CD4-positive, alpha-beta T cell (primary cell): ENCODE measurements at regions not wholly inside any gene's neighbourhood (a gene's known extent, or its start where the extent isn't known, plus 50 kb on each side); places are given as distances from the start of the nearest gene placed in this dataset.

Experiments used
- ATAC-seq: fragments of 200-7000 bp; cut with Tn5 transposase; one replicate; pipeline ENCODE4 v1.10.0; 2022; ENCODE audit warnings: mild to moderate bottlenecking; ENCODE audit not compliant: poor library complexity
- CTCF ChIA-PET: fragments of 350-600 bp; sonication (Branson Sonifier 250); formaldehyde crosslinking; loops from one replicate; lab custom pipeline; 2021; ENCODE audit warnings: antibody characterized with exemption, inconsistent platforms; lab: Charles Lee
- POLR2A ChIA-PET: fragments of 350-600 bp; sonication (Branson Sonifier 250); formaldehyde crosslinking; loops from one replicate; lab custom pipeline; 2021; ENCODE audit warnings: antibody characterized with exemption, inconsistent platforms; lab: Charles Lee
- DNase-seq, 14 experiments: peaks; one replicate each; pipeline ENCODE4 v3.0.0-alpha.2; 2013 to 2020; ENCODE audit warnings: mixed read lengths in 2 of 14
- H3K27ac ChIP-seq, 2 donors: one replicate each; pipeline versions ENCODE4 v1.5.1 to v1.7.0; 2013; ENCODE audit warnings: low read length in 2 of 2, low read depth in 1 of 2, mild to moderate bottlenecking in 1 of 2
- H3K27me3 ChIP-seq, 2 experiments: 1 replicate in 1 of 2; 2 replicates in 1 of 2; pipeline versions ENCODE4 v1.6.1 to v1.7.0; 2013; ENCODE audit warnings: low read length in 2 of 2, control low read depth in 1 of 2, mild to moderate bottlenecking in 1 of 2, moderate library complexity in 1 of 2; ENCODE audit not compliant: insufficient read depth in 2 of 2, control insufficient read depth in 1 of 2
- H3K36me3 ChIP-seq: one replicate; pipeline ENCODE4 v1.6.1; 2013; ENCODE audit warnings: low read length, control low read depth; ENCODE audit not compliant: insufficient read depth
- H3K4me1 ChIP-seq: one replicate; pipeline ENCODE4 v1.6.1; 2013; ENCODE audit warnings: low read length, control low read depth; ENCODE audit not compliant: insufficient read depth
- H3K4me3 ChIP-seq: one replicate; pipeline ENCODE4 v1.5.1; 2013; ENCODE audit warnings: mild to moderate bottlenecking, low read length, moderate library complexity
- H3K9me3 ChIP-seq, 2 experiments: 1 replicate in 1 of 2; 2 replicates in 1 of 2; pipeline versions ENCODE4 v1.6.1 to v1.7.0; 2013; ENCODE audit warnings: low read length in 2 of 2, mild to moderate bottlenecking in 2 of 2, control low read depth in 1 of 2, moderate library complexity in 1 of 2; ENCODE audit not compliant: control insufficient read depth in 1 of 2, insufficient read depth in 1 of 2
- H3K27ac Mint-ChIP-seq: one replicate; pipeline ENCODE4 v1.8.0; 2020; ENCODE audit warnings: mixed read lengths
- H3K27me3 Mint-ChIP-seq: one replicate; pipeline ENCODE4 v1.8.0; 2021; ENCODE audit warnings: mixed read lengths
- H3K36me3 Mint-ChIP-seq: one replicate; pipeline ENCODE4 v1.8.0; 2021; ENCODE audit warnings: low read depth, mixed read lengths
- H3K4me1 Mint-ChIP-seq: one replicate; pipeline ENCODE4 v1.8.0; 2021; ENCODE audit warnings: low read depth, mixed read lengths
- H3K4me3 Mint-ChIP-seq: one replicate; pipeline ENCODE4 v1.8.0; 2020; ENCODE audit warnings: mild to moderate bottlenecking, mixed read lengths
- H3K9me3 Mint-ChIP-seq: one replicate; pipeline ENCODE4 v1.8.0; 2020; ENCODE audit warnings: mixed read lengths
- intact Hi-C, 2 experiments: fragments of 100-400 bp; cut with DNase I in 1 of 2; cut with micrococcal nuclease in 1 of 2; formaldehyde crosslinking; loops; one replicate each; pipeline versions ENCODE4 v1.15.1 to v1.9.0; 2023 to 2025; cut with DNase I, micrococcal nuclease
- TF ChIP-seq, protein P1 (sequence below): fragments of 200-600 bp; IDR thresholded peaks from one replicate; pipeline ENCODE4 v1.8.0; 2022; ENCODE audit warnings: antibody characterized with exemption, mild to moderate bottlenecking

DNA sequence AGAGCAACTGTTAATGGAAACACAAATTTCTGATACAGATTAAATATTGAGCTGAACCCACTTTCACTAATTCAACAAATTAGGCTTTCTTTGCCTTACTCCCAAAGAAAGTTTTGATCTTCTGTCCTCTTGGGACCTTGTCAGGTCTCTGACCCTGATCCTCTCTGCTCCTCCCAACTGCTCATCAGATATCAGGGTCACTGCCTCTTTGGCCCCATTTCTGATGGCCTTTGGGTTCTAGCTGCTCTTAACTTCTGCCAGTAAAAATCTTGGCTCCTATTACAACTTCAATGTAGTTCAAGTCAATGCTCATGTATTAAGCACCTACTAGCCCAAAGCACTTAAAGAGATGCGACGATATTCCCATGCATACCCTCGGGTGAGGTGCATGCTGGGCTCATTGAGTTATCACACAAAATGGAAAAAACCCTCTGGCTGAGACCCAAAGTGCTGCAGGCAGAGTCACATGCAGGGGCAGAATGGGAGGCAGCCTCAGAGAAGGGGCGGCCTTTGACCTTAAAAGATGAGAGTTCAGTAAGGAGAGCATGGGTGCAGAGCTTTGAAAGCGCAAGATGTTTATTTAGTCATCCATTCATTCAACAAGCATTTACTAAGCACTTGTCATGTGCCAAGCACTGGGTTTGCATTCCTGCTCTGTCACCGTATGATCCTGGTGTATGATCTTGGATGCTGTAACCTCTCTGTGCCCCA lies 183.4 kb downstream of the USP12 start:
- Histone ChIP-seq H3K36me3 (no peaks in the 10 kb centered on the region), H3K4me3 (no peak overlapping the region), H3K27ac (no peak overlapping the region), H3K9me3 (no peaks in the 10 kb centered on the region), H3K27me3 (peaks cover 0 to 3% of the 10 kb centered on the region in 2 experiments), H3K4me1 (no peaks in the 10 kb centered on the region)
- no peak overlapping the region for H3K27ac Mint-ChIP-seq
- no peaks in the 10 kb centered on the region for H3K36me3 Mint-ChIP-seq
- H3K9me3 Mint-ChIP-seq, result no peaks in the 10 kb centered on the region
- POLR2A ChIA-PET, result no interaction called here
- DNase-seq, result no peak
- TF ChIP-seq, protein P1, sequence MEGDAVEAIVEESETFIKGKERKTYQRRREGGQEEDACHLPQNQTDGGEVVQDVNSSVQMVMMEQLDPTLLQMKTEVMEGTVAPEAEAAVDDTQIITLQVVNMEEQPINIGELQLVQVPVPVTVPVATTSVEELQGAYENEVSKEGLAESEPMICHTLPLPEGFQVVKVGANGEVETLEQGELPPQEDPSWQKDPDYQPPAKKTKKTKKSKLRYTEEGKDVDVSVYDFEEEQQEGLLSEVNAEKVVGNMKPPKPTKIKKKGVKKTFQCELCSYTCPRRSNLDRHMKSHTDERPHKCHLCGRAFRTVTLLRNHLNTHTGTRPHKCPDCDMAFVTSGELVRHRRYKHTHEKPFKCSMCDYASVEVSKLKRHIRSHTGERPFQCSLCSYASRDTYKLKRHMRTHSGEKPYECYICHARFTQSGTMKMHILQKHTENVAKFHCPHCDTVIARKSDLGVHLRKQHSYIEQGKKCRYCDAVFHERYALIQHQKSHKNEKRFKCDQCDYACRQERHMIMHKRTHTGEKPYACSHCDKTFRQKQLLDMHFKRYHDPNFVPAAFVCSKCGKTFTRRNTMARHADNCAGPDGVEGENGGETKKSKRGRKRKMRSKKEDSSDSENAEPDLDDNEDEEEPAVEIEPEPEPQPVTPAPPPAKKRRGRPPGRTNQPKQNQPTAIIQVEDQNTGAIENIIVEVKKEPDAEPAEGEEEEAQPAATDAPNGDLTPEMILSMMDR, result no peak
- intact Hi-C loops, result loop anchor here (2.0 to 5.0 kb wide), 2 partner anchors 213 to 284 kb away; partner anchors contain the start of gene RASL11A (in 2 of the 2)
- CTCF ChIA-PET, result interaction anchor here (1.8 kb wide), 1 partner anchor 371 kb away, joined by 6 read pairs; no protein-coding TSS in a partner anchor
- no peaks in the 10 kb centered on the region for H3K4me1 Mint-ChIP-seq
- no peak overlapping the region for H3K4me3 Mint-ChIP-seq
- H3K27me3 Mint-ChIP-seq, result peaks cover 29% of the 10 kb centered on the region
- ATAC-seq, result no peak

DNA sequence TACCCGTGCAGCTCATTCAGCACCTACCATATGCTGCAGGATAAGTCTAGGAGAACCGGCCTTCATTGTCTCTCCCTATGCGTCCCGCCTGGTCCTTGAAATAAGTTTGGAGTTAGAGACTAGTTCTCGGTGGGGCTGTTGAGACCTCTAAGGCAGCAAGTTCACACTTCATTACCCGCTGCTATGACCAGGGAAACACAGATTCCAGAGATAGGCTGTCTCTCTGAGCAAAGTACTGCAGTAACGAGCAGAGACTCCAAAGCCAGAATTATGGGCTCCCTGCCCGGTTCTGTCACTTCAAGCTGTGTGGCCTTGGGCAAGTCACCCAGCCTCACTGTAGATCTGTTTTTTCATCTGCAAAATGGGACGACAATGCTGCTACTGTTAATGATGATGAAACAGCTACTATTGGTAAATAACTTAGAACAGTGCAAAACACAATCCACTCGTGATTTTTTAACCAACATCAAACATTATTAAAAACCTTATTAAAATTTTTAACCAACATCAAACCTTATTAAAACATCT lies 184.1 kb downstream of the USP12 start:
- Histone ChIP-seq H3K9me3 (no peaks in the 10 kb centered on the region), H3K4me1 (no peaks in the 10 kb centered on the region), H3K36me3 (no peaks in the 10 kb centered on the region), H3K27ac (no peak overlapping the region), H3K4me3 (no peak overlapping the region), H3K27me3 (peaks cover 0 to 5% of the 10 kb centered on the region in 2 experiments)
- peaks cover 35% of the 10 kb centered on the region for H3K27me3 Mint-ChIP-seq
- intact Hi-C loops, result loop anchor here (2.0 to 5.0 kb wide), 2 partner anchors 213 to 285 kb away; partner anchors contain the start of gene RASL11A (in 2 of the 2)
- no peak overlapping the region for H3K27ac Mint-ChIP-seq
- no peak for DNase-seq
- TF ChIP-seq, protein P1, result no peak
- ATAC-seq, result no peak
- no peaks in the 10 kb centered on the region for H3K9me3 Mint-ChIP-seq
- no peak overlapping the region for H3K4me3 Mint-ChIP-seq
- POLR2A ChIA-PET, result no interaction called here
- no peaks in the 10 kb centered on the region for H3K36me3 Mint-ChIP-seq
- CTCF ChIA-PET, result interaction anchor here (0.9 kb wide), 1 partner anchor 371 kb away, joined by 3 read pairs; no protein-coding TSS in a partner anchor
- no peaks in the 10 kb centered on the region for H3K4me1 Mint-ChIP-seq

DNA sequence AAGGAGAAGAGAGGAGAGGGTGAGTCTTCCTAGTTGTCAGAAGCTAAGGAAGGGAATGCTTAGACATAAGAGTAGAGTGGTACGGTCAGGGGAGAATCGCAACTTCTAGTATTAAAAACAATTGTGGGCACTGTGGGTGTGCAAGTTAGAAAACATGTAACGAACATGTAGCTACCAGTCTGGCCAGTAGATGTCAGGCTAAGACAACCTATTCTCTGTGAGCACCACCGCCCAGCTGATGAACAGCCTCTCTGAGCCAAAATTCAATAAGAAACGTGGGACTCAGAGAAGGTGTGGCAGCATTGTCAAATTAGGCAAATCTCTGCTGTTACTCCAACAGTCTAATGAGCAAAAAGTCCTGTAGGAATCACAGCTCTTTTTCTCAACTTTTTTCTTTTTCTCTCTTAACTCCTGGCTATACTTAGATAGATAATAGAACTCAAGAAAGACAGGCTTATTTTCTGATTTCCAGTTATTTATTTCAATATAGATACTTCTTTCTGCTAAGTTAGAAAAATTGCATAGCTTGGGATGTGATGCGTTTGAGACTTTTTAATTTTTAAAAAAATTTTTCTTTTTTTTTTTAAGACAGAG lies 186.2 kb downstream of the USP12 start:
- Mint-ChIP-seq H3K27ac (no peak overlapping the region), H3K4me1 (no peaks in the 10 kb centered on the region), H3K36me3 (no peaks in the 10 kb centered on the region), H3K4me3 (no peak overlapping the region), H3K27me3 (peaks cover 30% of the 10 kb centered on the region), H3K9me3 (no peaks in the 10 kb centered on the region)
- H3K4me1 ChIP-seq, result no peaks in the 10 kb centered on the region
- ChIA-PET POLR2A (interaction anchor here (0.8 to 1.4 kb wide), 4 partner anchors 266 to 841 kb away, joined by 3 to 10 read pairs (median 4); partner anchors contain the start of gene RPL21), CTCF (interaction anchor here (0.5 to 2.7 kb wide), 16 partner anchors 10 to 1652 kb away, joined by 3 to 54 read pairs (median 4); partner anchors contain the start of gene RASL11A)
- ATAC-seq, result peak; percentile 91
- no peaks in the 10 kb centered on the region for H3K36me3 ChIP-seq
- H3K27ac ChIP-seq, result no peak overlapping the region
- TF ChIP-seq, protein P1, result peak; percentile 92
- no peaks in the 10 kb centered on the region for H3K9me3 ChIP-seq
- H3K27me3 ChIP-seq, result peaks cover 0 to 5% of the 10 kb centered on the region in 2 experiments
- intact Hi-C loops, result loop anchor here (1.0 to 5.0 kb wide), 5 partner anchors 287 to 999 kb away; partner anchors contain the start of gene RASL11A (in 2 of the 2)
- H3K4me3 ChIP-seq, result no peak overlapping the region
- peak; percentile 44 to 87 (median 60) for DNase-seq
